HG03442 (cell line): ENCODE measurements at regions not wholly inside any gene's neighbourhood (a gene's known extent, or its start where the extent isn't known, plus 50 kb on each side); places are given as distances from the start of the nearest gene placed in this dataset.
"Not testable (repeated sequence)": the region's sequence is repeated elsewhere in the genome, so short reads cannot be mapped to it uniquely, and the experiment has no call there.

Source experiments
- ATAC-seq: cut with Tn5 transposase; IDR thresholded peaks from one replicate; pipeline ENCODE4 v1.9.1; 2021; ENCODE audit warnings: mild to moderate bottlenecking, moderate library complexity; ENCODE audit not compliant: unreplicated experiment

DNA sequence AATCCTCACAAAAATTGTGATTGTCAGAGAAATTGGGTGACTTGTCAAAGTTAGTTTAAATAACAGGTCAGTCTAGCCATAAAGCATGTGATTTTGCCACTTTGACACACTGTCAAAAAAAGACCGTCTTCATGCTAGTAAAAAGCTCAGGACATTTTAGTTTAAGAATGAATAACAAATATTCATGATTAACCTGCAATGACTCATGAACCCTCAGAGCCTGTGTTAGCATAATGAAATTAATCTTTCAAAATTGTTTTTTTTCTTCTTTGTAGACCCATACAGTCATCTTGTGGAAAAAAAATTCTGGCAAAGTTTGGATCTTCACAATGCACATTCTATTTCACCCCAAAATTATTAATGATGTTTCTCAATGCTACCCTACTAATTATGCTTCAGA lies 255.2 kb upstream of the POT1 start:
- ATAC-seq = no peak

DNA sequence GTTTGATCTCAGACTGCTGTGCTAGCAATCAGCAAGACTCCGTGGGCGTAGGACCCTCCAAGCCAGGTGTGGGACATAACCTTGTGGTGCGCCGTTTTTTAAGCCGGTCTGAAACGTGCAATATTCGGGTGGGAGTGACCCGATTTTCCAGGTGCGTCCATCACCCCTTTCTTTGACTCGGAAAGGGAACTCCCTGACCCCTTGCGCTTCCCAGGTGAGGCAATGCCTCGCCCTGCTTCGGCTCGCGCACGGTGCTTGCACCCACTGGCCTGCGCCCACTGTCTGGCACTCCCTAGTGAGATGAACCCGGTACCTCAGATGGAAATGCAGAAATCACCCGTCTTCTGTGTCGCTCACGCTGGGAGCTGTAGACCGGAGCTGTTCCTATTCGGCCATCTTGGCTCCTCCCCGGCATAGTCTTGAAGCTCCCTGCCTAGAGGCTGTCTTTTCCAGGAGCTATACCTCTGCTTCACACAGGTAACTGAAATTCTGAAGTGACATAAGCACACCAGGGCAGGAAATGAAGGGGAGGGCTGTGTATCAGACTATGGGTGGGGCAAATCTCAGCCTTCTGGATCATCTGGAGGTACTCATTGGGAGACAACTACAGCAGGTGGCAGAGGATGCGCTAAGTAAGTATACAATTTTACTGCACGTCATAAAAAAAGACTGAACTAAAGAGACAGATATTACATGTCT lies 252.1 kb upstream of the POT1 start:
- not testable (repeated sequence) for ATAC-seq

DNA sequence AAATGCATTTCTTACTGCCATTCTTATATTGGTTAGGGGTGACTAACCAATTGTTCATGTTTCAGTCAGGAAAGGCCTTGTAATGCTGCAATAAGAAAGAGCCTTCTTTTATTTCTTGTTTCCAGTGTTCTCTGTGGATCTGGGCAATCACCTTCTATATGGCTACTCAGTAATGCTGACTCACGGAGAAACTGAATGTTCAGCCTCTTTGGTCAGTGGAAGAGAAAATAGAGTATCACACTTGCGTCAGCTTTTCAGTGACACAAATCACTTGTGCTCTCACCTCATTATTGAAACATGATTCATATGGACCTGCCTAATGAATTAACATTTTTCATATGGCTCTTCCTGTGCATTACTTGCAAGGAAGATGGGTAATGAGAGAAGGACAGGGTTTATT lies 243.9 kb upstream of the POT1 start:
- no peak for ATAC-seq

DNA sequence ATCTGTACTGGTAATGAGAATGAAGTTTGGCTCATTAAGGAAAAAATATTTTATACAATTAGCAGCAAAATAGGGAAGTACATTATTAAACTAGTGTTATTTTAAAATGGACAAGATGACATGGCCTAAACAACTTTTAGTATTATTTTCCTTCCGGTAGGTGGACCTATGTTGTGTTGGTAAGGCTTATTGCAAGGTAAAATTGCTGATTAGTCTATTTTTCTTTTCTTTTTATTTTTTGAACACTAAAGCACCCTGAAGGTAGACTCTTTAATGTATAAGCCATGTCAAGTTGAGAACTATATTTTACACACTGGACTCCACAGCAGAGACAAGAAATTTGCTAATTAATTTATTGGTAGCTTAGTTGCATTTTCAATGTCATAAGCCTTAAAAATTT lies 239.5 kb upstream of the POT1 start:
- no peak for ATAC-seq

DNA sequence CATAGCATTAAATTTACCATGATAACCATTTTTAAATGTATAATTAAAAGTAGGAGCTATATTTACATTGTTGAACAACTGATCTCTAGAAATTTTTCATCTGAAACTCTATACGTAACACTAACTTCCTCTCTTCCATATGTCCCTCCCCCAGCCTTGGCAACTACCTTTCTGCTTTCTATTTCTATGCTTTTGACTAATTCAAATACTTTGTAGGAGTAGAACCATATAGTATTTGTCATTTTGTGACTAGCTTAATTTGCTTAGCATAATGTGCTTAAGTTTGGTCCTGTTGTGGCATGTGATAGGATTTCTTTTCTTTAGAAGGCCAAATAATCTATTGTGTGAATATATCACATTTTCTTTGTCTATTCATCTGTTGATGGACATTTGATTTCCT lies 225.3 kb upstream of the POT1 start:
- peak; percentile 69 for ATAC-seq

DNA sequence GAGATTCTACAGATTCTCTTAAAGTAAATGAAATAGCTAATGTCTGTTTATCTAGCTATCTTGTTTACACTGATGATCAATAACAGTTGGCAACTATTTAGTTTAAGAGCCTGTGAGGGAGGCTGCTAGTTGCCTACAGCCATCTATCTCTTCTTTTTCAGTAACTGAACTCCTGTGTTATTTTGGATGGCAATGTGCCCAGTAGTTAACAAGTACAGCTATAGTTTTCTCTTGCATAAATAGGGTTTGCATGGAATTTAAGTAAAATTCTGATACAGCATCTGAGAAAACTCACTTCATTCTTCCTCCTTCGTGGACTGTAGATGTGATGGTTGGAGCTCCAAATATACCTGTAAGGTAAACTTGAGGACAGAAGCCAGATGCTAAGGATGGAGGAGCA lies 219.5 kb upstream of the POT1 start:
- ATAC-seq = no peak

DNA sequence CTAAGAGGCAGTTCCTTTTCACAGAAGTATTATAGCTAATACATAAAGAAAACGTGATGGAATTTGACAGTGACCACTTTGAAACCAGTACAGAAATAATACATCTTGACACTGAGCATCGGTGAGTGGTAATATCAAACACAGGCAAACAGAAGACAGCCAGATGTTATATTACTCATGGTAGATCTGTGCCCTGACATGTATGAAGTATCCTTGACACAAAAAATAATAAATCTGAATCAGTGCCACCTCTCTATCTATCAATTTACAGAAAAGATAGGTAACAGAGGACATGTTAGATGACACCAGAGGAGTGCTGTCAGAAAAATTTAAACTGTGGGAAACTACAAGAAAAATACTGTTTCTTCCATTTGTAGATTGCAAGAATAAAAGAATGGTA lies 217.4 kb upstream of the POT1 start:
- ATAC-seq = no peak

DNA sequence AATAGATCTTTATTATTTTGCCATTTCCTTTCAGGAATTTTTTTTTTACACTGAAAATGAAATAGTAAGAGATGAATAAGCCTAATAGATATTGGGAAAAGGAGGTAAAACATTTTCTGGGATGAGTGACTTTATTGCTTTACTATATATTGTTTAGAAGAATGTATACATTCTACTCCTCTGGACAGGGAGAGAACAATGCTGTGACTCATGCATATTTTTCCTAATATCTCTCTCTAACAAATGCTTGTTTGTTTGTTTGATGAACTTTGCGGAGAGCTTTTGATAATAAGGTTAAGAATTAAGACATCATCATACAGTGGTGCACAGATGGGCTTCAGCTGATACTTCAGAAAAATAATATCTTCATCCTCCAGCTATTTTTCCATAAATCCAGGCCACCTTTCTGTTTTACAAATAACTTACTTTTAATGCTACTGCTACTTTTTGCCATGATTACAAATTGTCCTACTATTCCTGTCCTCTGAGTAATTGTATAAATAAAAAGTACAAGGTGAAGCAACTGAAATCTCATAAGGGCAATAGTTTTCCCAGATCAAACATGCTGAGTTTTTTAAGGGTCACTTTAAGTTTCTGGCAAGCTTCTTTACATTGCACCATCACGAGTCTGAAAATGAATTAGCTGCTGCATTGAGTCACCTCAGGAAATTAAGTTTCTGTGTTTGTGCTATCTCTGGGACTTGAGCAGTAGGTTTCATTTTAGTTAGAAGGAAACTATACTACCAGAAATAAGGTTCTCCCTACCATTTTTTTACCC lies 207.3 kb upstream of the POT1 start:
- ATAC-seq = no peak

DNA sequence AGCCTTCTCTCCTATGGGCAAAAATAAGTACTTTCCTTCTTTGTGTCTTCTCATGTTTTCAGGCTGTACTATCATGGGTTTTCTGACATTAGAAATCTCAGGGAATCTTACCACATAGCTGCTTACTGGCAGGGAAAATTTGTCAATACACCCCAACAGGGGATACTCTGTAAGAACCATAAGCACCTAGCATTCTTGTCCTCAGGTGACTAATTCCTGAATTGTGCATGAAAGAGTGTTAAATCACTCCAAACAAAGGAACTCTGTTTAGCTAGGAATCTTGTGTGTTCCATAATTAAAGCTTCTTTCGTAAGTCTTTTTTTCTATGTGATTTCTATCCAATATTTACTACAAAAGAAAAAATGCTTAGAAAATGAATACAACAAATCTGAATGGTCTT lies 206.7 kb upstream of the POT1 start:
- ATAC-seq = no peak

DNA sequence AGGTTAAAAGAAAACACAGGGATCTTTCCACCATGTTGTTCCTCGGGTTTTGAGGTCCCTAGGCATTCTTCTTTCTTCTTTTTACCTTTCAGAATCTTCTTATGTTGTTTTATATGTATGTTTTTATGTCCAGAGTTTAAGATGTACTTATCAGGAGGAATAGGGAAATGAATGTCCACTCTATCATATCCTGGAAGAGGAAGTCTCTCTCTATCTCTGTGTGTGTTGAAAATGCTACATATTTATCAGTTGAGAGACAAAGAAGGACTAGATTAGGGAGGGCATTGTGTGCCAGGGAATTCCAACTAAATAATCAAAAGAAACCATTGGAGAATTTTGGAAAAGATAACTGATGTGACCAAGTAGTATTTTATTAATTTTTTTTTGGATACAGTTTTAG lies 200.5 kb upstream of the POT1 start:
- no peak for ATAC-seq

DNA sequence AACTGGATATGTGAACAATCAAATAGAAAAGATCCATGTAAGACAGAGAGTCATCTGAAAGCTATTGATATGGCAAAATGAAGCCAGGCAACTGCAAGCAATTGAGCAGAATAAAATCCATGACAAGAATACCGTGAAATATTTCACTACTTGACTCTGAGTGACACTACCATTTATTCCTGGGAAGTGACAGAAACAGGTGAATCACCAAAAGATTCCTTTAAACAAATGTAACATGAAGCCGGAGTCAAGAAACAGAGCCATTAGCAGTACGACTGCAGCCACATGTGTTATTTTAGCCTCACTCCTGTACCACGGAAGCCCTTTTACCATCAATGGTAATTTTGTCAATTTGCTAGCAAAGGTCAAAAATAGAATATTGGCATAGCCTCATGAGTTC lies 197.7 kb upstream of the POT1 start:
- ATAC-seq = no peak

DNA sequence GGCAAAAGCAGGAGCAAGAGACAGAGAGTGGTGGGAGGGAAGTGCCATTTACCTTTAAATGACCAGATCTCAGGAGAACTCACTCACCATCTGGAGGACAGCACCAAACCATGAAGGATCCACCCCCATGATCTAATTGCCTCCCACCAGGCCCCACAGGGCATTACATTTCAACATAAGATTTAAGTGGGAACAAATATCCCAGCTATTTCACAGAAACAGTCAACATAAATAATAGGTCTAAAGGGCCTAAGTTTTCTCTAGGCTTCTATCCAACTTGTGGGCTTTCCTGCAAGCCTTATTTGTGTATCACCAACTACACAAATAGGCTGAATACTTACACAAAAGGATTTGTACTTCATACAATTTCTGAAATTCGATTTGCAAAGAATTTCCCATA lies 196.8 kb upstream of the POT1 start:
- no peak for ATAC-seq

DNA sequence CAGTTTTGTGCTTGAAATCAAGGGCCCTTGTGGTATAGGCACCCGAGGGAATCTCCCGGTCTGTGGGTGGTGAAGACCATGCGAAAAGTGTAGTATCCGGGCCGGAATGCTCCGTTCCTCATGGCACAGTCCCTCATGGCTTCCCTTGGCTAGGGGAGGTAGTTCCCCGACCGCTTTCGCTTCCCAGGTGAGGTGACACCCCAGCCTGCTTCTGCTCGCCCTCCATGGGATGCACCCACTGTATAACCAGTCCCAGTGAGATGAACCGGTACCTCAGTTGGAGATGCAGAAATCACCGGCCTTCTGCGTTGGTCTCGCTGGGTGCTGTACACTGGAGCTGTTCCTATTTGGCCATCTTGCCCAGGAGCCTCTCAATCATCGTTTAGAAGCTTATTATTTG lies 195.7 kb upstream of the POT1 start:
- ATAC-seq = no peak

DNA sequence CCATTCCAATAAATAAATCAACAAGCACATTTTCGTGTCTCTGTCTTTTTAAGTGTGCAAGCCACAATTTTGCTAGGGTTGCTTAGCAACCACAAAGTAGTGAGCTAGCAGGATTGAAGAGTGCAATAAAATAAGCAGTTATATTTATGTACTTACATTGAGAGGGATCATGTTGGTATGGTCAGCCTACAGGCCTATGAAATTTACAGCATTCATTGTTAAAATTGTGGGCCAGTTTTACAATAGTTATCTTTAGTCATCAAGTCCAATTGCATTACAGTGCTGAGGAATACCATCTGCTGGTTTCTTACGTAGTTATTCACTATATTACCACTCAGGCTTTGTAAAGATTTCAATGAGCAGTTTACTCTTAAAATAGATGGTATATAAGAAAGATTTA lies 192.5 kb upstream of the POT1 start:
- ATAC-seq = no peak

DNA sequence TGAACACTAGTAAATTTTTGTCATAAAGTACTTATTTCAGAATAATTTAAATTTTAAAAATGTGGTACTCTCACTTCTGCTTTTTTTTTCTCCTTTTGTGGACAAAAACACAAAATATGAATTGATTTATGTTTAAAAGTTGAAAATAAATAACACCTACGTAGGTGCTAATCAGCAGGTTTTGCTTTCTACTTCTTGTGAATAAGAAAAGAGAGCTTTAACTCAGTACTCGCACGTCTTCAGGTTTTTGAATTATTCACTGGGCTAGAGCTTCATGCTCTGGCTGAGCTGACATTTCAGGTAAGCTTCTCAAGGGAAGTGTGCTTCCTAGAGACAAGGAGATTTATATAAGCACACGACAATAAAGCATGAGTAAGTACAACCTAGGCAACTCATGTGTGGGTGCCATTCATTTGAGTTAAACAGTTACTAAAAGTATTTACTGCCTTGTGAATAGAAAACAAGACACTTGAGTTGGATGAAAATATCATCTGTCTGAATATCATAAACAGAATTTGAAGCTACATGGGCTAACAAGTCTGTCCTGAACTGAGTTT lies 190.0 kb upstream of the POT1 start:
- no peak for ATAC-seq

DNA sequence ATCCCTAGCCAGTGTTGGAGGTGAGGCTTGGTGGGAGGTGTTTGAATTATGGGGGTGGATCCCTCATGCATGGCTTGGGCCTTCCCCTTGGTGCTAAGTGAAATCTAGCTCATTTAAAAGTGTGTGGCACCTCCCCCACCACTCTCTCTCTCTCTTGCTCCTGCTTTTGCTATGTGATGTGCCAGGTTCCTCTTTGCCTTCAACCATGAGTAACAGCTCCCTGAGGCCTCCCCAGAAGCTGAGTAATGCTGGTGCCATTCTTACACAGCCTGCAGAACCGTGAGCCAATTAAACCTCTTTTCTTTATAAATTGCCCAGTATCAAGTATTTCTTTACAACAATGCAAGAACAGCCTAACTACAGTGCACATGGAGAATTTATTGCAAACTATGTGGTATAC lies 188.8 kb upstream of the POT1 start:
- ATAC-seq = no peak

DNA sequence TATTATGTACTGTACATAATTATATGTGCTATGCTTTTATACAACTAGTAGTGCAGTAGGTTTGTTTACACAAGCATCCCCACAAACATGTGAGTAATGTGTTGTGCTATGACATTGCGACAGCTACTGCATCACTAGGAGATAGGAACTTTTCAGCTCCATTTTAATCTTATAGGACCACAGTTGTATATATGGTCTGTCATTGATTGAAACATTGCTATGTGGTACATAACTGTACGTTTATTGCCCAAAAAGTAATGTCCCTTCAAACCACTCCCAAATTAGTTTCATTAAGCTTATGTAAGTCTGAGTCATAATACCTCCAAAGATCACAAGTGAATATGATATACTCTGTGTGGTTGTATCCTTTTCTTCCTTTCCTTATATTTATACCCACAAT lies 183.2 kb upstream of the POT1 start:
- ATAC-seq = no peak

DNA sequence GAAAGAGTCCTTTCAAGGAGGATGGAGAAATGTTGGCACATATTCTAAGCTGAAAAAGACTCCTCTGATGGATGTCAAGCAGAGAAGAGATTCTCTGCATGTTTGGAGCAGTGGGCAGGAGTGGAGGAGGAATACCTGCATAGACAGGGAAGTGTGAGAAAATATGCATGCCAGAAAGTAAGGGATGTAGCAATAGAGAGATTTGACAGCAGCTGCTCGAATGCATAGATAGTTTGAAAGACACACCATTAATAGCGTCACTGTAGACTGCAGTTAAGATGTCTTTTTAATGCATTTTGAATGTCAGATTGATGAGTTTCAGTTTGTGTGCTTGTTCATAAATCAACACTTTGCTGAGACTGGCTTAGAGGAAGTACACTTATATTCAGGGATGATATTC lies 169.9 kb upstream of the POT1 start:
- no peak for ATAC-seq

DNA sequence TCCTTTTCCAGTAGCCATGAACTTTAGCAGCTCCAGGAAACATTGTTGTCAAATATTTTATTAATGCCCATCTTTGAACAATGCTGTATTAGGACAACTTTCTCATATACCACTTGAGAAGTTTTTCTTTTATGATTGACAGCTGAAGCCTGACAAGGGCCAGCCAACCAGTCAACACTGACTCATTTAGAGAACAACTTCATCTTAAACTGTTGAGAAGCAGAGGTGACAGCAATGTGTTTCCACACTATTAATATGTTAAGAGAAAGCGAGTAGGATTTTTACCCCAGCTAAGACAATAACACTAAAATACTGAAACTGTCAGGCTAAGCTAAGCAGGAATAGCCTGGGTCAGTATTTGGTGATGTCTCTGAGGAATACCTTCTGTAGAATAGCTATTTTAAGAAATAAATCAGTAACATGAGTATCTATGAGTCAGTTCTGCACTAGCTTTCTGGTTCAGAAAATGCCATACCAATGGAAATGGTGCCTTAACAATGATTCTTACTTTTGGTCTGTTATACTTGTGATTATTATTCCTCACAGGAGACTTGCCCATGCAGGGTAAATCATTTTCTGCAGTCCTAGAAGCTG lies 168.8 kb upstream of the POT1 start:
- ATAC-seq = peak; percentile 92

DNA sequence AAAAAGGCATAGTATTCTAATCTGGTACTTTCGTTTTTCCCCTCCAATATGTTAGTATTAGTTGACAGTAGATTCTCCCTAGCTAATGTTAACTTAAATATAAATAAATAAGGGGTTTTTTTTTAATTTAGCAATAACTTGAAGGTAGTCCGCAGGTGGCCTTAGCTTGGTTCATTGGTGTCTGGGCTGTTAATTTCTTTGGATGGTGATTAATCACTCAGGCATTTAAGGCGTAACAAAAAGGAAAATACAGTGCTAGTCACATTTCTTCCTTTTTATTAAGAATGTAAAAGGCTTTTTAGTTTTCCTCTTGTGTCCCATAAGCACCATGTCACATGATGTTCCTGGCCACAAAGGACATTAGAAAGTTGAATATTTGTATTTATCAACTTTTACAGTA lies 161.0 kb upstream of the POT1 start:
- no peak for ATAC-seq

DNA sequence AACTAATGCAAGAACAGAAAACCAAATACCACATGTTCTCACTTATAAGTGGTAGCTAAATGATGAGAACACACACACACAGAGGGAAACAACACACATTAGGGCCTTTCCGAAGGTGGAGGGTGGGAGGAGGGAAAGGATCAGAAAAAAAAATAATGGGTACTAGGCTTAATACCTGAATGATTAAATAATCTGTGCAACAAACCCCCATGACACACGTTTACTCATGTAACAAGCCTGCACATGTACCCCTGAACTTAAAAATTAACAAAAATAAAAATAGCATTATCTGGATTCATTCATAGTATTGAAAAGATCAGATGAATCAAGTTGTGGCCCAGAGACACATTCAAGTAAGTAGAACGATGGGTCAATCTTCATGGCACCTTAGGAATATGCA lies 159.5 kb upstream of the POT1 start:
- no peak for ATAC-seq

DNA sequence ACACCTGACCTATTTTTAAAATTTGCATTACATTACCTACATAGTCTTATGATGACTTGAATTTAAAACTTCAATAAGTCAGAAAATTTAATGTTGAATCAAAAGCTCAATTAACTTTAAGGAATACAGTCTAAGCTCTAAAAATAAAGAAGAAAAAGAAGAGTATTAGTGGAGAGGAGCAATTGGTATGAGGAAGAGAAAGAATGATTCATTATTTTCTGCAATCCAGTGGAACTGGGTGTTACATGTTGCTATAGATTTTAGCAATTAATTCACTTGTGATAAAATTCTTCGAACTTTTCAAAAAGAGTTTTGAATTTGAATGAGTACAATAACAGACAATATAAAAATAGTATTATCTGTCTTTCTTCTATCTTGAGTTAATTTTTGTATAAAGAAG lies 158.9 kb upstream of the POT1 start:
- no peak for ATAC-seq
